ENCODE measurements at regions not wholly inside any gene's neighbourhood (a gene's known extent, or its start where the extent isn't known, plus 50 kb on each side); places are given as distances from the start of the nearest gene placed in this dataset.

GRCh38 chr9:89743573-89744254 lies 138.9 kb downstream of the GADD45G start:
- no peak for DNase-seq (ENCODE audit: low read depth in 4 of 4, low spot score in 2 of 4)

DNA sequence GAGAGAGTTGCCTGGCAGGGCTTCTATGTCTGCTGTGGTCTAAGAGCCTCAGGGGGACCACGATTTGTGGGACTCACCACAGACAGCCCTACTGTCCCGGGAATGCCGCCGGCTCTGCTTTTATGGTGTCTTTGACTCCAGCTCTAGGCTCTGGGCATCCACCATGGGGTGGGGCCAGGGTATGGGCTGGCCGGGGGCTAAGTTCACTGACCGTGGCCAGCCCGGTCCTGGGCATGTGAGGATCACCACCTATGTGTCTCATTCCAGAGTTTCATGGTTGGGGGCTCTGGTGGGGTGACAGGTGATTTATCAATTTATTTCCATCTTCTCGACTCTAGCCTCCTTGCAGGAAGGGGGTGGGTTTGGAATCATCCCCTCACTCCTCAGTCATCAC lies 139.4 kb downstream of the GADD45G start:
- no peak for DNase-seq (ENCODE audit: low read depth in 4 of 4, low spot score in 2 of 4)

GRCh38 chr9:89744730-89745129 lies 139.9 kb downstream of the GADD45G start:
- no peak for DNase-seq (ENCODE audit: low read depth in 4 of 4, low spot score in 2 of 4)

GRCh38 chr9:89745601-89746376 lies 141.0 kb downstream of the GADD45G start:
- DNase-seq (ENCODE audit: low read depth in 4 of 4, low spot score in 2 of 4), result no peak

DNA sequence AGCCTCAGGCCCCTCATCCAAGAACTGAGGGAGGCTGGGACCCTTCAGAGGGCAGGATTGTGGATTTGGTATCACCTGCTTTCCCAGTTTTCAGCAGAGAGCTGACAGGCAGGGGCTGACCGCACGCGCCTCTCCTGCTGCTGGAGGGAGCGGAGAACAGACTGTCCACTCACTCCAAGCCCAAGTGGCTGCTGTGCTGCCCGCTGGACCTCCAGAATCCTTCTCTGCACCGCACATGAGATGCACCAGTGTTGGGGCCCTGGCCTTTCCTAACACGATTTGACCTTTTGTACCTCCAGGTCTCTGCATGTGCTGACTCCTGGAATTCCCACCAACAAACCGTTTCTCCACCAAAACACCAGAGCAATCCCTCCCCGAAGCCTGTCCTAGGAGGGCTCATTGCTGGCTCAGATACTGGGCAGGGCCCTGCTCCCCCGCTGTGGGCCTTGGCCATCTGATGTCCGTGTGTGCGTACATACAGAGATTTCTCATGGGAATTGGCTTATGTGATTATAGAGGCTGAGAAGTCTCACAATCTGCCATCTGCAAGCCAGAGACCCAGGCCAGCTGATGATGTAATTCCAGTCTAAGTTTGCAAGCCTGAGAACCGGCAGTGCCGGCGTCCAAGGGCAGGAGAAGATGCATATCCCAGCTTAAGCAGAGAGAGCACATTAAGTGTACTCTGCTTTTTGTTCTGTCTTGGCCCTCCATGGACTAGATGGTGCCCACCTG lies 141.7 kb downstream of the GADD45G start:
- no peak for DNase-seq (ENCODE audit: low read depth in 4 of 4, low spot score in 2 of 4)

DNA sequence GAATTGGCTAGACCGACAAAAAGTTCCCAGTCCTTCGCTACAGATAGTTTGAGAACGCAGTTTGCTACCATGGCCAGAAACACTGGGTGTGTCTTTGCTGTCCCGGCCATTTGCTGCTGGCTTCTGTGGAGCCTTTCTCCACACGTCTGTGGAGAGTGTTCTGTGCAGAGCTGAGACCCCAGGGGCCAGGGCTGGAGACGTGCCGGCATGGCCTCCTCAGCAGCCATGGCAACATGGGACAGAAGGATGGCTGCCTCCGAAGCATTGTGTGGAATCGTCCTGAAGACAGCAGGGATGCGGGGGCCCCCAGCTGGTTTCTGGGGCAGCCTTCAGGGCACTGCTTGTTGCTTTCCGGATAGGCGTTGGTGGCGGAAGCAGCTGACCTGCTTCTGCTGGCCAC lies 142.8 kb downstream of the GADD45G start:
- no peak for DNase-seq (ENCODE audit: low read depth in 4 of 4, low spot score in 2 of 4)

GRCh38 chr9:89748021-89748670 lies 143.3 kb downstream of the GADD45G start:
- no peak for DNase-seq (ENCODE audit: low read depth in 4 of 4, low spot score in 2 of 4)

- DNase-seq (ENCODE audit: low read depth in 4 of 4, low spot score in 2 of 4), result no peak
These were observed 144.2 kb downstream of the GADD45G start for GRCh38 chr9:89748831-89749499.

DNA sequence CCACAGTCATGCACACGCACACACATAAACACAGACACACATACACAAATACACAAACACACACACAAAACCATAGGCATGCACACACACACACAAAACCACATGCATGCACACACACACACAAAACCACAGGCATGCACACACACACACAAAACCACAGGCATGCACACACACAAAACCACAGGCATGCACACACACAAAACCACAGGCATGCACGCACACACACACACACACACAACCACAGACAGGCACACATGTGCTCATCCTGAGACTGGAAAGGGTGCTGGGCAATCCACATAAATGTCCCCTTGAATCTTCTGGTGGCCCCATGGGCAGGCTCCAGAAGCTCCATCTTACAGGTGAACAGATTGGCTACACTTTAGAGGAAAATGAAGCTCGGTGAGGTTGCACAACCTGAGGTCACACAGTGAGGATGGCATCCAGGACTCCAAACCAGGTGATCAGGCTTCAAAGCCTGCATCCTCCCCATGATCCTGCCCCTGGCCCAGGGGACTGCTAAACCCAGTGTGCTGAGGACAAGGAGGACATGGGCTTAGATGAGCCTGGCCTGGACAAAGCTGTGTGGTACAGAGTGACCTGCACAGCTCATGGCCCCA lies 144.8 kb downstream of the GADD45G start:
- no peak for DNase-seq (ENCODE audit: low read depth in 4 of 4, low spot score in 2 of 4)

DNA sequence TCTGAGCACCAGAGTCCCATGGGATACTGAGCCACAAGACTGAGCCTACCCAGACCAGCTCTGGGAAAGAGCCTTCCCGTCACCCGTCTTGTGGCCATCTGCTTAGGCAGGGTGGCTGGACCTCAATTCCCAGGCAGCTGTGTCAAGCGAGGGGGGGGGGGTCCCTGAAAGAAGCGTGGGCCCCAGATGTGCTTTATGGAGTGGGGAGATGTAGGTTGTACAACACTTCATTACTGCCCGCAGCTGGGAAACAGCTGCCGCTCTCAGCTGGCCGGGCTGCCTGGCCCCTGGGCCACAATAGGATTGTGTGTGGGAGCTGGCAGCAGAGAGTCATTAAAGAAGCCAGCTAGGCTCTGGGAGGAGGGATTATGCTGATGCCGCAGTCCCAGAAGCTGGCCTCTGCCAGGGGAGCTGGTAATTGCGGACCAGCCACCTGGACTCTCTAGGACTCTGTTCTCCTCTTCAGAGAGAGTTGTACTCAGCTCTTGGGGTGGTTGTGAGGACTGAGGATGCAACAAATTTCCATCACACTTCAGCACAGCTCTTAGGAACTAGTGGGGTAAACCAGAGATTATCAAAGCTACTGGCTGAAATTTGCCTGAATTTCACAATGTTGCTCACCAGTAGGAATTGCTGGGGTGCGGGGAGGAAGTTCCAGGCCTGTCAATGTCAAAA lies 145.4 kb downstream of the GADD45G start:
- peak in 3 of 4 donors; percentile 47 to 56 (median 49) for DNase-seq (ENCODE audit: low read depth in 4 of 4, low spot score in 2 of 4)

DNA sequence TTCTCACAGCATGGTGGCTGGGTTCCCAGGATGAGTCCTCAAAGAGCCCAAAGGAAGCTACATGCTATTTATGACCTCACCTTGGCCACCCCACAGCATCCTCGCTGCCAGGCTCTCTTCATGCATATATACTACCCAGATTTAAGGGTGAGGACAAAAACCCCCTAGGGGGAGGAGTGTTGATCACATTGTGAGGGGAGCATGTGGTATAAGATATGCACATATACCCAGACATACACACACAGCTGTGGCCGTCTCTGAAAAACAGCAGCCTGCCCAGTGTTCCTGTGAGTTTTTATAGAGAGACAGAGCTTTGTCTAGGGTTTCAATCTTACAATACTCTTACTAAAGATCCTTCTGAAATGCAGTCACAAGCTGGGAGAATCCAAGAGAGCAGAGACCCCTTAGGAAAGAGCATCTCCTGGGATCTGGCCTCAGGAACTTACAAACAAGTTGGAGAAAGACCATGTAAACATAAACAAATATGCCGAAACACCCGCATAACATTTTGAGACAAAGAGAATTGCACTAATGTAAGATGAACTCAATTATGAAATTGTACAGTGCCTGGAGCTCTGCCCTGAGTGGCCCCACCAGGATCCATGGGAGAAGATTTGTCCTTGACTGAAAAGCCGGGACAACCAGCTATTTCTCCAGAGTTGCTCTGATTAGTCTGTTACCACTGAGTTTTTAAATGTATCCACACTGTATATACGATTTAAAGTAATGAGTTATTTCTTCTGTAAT lies 146.4 kb downstream of the GADD45G start:
- DNase-seq (ENCODE audit: low read depth in 4 of 4, low spot score in 2 of 4), result no peak

GRCh38 chr9:89752154-89752553 lies 147.3 kb downstream of the GADD45G start:
- DNase-seq (ENCODE audit: low read depth in 4 of 4, low spot score in 2 of 4), result no peak

DNA sequence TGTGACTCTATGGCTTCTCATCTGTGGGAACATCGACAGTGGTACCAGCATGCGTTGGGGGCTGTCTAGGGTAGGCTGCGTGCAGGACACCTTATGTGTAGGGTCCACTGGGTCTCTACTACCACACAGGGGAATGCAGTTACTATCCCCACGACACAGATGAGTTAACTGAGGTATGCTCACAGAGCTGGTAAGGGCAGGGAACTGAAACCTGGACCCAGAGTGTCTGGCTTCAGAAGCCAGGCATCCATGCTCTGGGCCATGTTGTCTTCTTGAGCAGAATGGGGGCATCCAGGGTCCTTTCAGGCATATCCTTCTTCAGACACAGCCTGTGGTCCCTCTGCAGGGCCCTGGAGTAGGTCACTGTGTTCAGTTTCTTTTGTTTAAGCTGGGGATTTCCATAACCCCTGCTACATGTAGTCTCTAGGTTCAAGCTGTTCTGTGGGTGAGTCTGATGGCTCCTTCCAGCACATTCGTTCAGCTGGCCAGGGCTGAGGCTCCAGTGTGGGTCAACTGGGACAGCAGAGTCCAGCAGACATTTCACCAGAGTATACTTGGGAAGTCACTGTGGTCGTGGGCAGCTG lies 148.8 kb downstream of the GADD45G start:
- no peak for DNase-seq (ENCODE audit: low read depth in 4 of 4, low spot score in 2 of 4)

GRCh38 chr9:89754193-89754592 lies 149.4 kb downstream of the GADD45G start:
- DNase-seq (ENCODE audit: low read depth in 4 of 4, low spot score in 2 of 4), result no peak

GRCh38 chr9:89755821-89756220 lies 151.0 kb downstream of the GADD45G start:
- DNase-seq (ENCODE audit: low read depth in 4 of 4, low spot score in 2 of 4), result no peak

DNA sequence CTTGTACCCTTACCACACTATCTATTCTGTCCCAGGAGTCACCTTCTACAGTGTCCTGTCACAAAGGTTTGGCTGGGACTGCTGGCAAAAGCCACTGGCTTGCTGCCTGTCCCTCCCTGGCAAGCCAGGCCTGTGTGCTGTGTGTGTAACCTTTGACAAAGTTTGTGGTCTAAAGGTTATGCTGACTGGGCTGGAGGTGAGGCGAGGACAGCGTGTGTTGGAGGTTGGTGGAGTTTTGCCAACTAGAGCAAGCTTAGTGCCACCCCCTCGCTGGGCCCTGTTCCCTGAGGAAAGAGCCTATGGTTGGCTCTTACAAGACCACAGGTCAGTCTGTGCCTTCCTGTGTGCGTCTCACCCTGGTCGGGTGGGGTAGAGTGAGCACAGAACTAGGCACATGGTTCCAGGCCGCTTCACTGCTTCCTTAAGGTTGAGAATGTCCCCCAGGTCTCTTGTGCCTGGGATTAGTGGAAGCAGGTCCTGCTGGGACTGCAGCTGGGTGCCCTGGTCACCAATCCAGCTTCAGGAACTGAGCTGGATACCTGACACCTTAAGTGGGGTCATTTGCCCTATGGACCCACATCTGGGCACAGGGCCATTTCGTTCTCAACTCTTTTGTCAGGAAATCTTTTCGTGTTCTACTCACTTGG lies 152.2 kb downstream of the GADD45G start:
- no peak for DNase-seq (ENCODE audit: low read depth in 4 of 4, low spot score in 2 of 4)

DNA sequence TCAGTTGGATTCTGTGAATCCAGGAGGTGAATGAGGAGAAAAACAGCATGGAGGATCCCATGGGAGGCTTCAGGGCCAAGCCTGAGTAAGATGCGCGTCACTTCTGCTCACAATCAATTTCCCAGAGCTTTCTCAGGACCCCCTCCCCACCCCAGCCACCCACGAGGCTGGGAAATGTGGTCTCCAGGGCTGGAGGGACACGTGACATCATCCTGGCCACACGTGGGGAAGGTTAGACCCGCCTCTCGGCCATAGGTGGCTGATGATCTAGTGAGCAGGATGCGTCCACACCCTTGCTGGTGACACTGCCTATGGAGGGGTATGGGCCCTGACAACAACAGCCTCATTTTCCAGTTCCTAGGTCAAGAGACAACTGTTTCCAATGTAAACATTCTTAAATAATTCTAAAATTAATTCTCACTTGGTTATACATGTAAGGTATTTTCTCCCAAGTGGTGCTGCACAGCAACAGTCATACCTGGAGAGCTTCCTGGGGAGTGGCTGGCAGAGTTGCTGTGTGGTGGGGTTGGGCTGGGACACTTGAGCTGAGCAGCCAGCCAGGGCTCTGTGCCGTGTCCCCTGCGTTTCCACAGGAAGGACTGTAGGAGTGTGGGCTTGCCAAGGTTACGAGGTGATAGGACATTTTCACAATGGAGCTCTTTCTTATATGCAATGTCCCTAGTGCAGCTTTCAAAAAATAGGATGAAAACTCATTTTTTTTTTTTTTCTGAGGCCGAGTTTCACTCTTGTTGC lies 153.1 kb downstream of the GADD45G start:
- DNase-seq (ENCODE audit: low read depth in 4 of 4, low spot score in 2 of 4), result no peak
